Gastrocnemius medialis (tissue), 4 donors: ENCODE measurements at regions not wholly inside any gene's neighbourhood (a gene's known extent, or its start where the extent isn't known, plus 50 kb on each side); places are given as distances from the start of the nearest gene placed in this dataset.

Experiments used
- ATAC-seq, 2 donors: fragments of 150-250 bp; one replicate each; pipeline ENCODE4 v1.9.1; 2016
- DNase-seq, 2 donors: peaks; one replicate each; pipeline ENCODE4 v3.0.0-alpha.2; 2019
- H3K27ac ChIP-seq, 4 donors: fragments of 200-600 bp; sonication (generic); 1 replicate in 1 of 4; 2 replicates in 3 of 4; pipeline ENCODE4 v1.5.1; 2016 to 2018; ENCODE audit warnings: mild to moderate bottlenecking in 2 of 4, moderate library complexity in 1 of 4
- H3K27me3 ChIP-seq, 3 donors: fragments of 200-600 bp; sonication (generic) in 2 of 3; 1 replicate in 1 of 3; 2 replicates in 2 of 3; pipeline versions ENCODE4 v1.5.1 to v1.6.0; 2016 to 2019; ENCODE audit warnings: mild to moderate bottlenecking in 1 of 3, moderate library complexity in 1 of 3
- H3K36me3 ChIP-seq, 2 donors: fragments of 200-600 bp; sonication (generic) in 1 of 2; one replicate each; pipeline ENCODE4 v1.5.1; 2017 to 2018
- H3K4me1 ChIP-seq, 2 donors: fragments of 200-600 bp; sonication (generic) in 1 of 2; one replicate each; pipeline ENCODE4 v1.5.1; 2016 to 2017; ENCODE audit warnings: mild to moderate bottlenecking in 2 of 2
- H3K4me3 ChIP-seq, 4 donors: fragments of 200-600 bp; sonication (generic) in 3 of 4; 1 replicate in 1 of 4; 2 replicates in 3 of 4; pipeline ENCODE4 v1.5.1; 2016 to 2019; ENCODE audit warnings: mild to moderate bottlenecking in 2 of 4
- H3K9me3 ChIP-seq, 3 donors: fragments of 200-600 bp; sonication (generic) in 2 of 3; 1 replicate in 1 of 3; 2 replicates in 2 of 3; pipeline ENCODE4 v1.5.1; 2016 to 2019
- POLR2A ChIP-seq, 2 donors: fragments of 450-650 bp; IDR thresholded peaks; one replicate each; pipeline ENCODE4 v1.6.1; 2017; ENCODE audit warnings: antibody characterized with exemption in 2 of 2, mild to moderate bottlenecking in 2 of 2, moderate library complexity in 2 of 2
- in situ Hi-C, 4 donors: fragments of 200-750 bp; cut with MboI; loops; one replicate each; pipeline versions ENCODE4 v1.15.0 to v1.8.0; 2017; ENCODE audit warnings: low sequenced_read_pairs in 4 of 4
- intact Hi-C: fragments of 100-400 bp; cut with DNase I; formaldehyde crosslinking; loops from one replicate; pipeline ENCODE4 v1.15.1; 2023; ENCODE audit warnings: low total_unique reads
- TF ChIP-seq, protein P1 (sequence below), 5 experiments: fragments of 450-650 bp in 3 of 5; fragments of 200-600 bp in 2 of 5; sonication (generic) in 2 of 5; IDR thresholded peaks in 4 of 5; conservative IDR thresholded peaks in 1 of 5; 1 replicate in 4 of 5; 2 replicates in 1 of 5; pipeline ENCODE4 v1.5.1; 2016 to 2019; ENCODE audit warnings: antibody characterized with exemption in 5 of 5, mild to moderate bottlenecking in 3 of 5, moderate library complexity in 3 of 5

DNA sequence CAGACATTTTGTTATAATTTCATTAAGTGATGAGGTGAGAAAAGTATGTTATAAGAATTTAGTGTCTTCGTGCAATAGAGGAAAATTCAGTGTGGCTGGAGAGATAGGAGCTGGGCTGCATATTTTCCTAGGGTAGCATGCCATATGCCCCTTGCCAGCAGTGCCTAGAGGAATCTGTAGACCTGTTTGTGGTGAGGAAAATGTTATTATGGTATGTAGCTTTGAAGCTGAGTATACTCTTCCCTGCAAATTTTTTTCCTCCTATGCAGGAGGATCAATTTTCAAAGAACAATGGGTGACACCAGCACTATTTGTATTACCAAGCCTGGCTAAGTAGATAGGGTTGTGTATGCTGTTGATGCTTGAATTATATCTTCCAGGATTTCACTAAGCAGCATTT, 200.6 kb downstream of the EDEM1 start:
- no peak overlapping the region for H3K27ac ChIP-seq
- H3K4me3 ChIP-seq, result no peak overlapping the region
- no peaks in the 10 kb centered on the region for H3K9me3 ChIP-seq
- in situ Hi-C loops, result no loop called here
- no peaks in the 10 kb centered on the region for H3K27me3 ChIP-seq
- no peak for TF ChIP-seq POLR2A (IDR thresholded peaks at IDR 0.05)
- TF ChIP-seq, protein P1, sequence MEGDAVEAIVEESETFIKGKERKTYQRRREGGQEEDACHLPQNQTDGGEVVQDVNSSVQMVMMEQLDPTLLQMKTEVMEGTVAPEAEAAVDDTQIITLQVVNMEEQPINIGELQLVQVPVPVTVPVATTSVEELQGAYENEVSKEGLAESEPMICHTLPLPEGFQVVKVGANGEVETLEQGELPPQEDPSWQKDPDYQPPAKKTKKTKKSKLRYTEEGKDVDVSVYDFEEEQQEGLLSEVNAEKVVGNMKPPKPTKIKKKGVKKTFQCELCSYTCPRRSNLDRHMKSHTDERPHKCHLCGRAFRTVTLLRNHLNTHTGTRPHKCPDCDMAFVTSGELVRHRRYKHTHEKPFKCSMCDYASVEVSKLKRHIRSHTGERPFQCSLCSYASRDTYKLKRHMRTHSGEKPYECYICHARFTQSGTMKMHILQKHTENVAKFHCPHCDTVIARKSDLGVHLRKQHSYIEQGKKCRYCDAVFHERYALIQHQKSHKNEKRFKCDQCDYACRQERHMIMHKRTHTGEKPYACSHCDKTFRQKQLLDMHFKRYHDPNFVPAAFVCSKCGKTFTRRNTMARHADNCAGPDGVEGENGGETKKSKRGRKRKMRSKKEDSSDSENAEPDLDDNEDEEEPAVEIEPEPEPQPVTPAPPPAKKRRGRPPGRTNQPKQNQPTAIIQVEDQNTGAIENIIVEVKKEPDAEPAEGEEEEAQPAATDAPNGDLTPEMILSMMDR (IDR thresholded peaks at IDR 0.05 in 4 of 5, conservative IDR thresholded peaks at IDR 0.05 in 1 of 5), result no peak
- no peak for ATAC-seq
- H3K4me1 ChIP-seq, result no peaks in the 10 kb centered on the region
- no peak for DNase-seq
- H3K36me3 ChIP-seq, result no peaks in the 10 kb centered on the region
- intact Hi-C loops, result no loop called here

DNA sequence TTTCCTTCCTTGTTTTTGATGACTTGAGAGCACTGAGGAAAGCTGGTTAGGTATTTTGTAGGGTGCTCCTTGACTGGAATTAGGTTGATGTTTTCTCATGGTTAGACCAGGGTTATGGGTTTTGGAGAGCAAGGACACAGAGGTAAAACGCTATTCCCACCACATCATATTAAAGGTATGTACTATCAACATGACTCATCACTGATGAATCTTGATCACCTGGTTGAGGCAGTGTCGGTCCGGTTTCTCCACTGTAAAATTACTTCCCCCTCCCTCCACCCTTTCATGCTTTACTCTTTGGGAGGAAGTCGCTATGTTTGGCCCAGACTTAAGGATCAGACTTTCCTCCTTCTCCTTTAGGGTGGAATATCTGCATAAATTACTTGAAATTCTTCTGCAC, 201.6 kb downstream of the EDEM1 start:
- no peak overlapping the region for H3K4me3 ChIP-seq
- H3K27me3 ChIP-seq, result no peaks in the 10 kb centered on the region
- TF ChIP-seq, protein P1 (IDR thresholded peaks at IDR 0.05 in 4 of 5, conservative IDR thresholded peaks at IDR 0.05 in 1 of 5), result no peak
- TF ChIP-seq POLR2A (IDR thresholded peaks at IDR 0.05), result no peak
- in situ Hi-C loops, result no loop called here
- intact Hi-C loops, result no loop called here
- DNase-seq (no peak), ATAC-seq (no peak)
- H3K9me3 ChIP-seq, result no peaks in the 10 kb centered on the region
- H3K27ac ChIP-seq, result no peak overlapping the region
- no peaks in the 10 kb centered on the region for H3K4me1 ChIP-seq
- no peaks in the 10 kb centered on the region for H3K36me3 ChIP-seq

DNA sequence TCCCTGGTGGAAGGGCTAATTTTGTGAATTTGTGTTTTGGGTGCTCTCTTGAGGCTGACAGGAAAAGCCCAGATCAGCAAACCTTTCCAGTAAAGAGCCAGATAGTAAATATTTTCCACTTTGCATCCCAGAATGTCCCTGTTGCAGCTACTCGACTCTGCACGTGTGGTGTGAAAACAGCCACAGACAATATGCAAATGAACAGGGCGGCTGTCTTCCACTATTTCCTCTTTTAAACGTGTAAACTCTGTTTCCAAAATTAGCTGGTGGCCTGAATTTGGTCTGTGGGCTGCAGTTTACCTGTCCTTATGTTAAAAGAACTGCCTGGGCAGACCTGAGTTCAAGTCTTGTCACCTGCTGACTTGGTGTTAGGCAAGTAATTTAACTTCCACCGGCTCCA, 202.7 kb downstream of the EDEM1 start:
- H3K36me3 ChIP-seq, result no peaks in the 10 kb centered on the region
- no peak for ATAC-seq
- no peaks in the 10 kb centered on the region for H3K27me3 ChIP-seq
- in situ Hi-C loops, result no loop called here
- no peak for TF ChIP-seq POLR2A (IDR thresholded peaks at IDR 0.05)
- TF ChIP-seq, protein P1 (IDR thresholded peaks at IDR 0.05 in 4 of 5, conservative IDR thresholded peaks at IDR 0.05 in 1 of 5), result no peak
- no peaks in the 10 kb centered on the region for H3K9me3 ChIP-seq
- DNase-seq, result no peak
- intact Hi-C loops, result no loop called here
- no peak overlapping the region for H3K27ac ChIP-seq
- H3K4me1 ChIP-seq, result no peaks in the 10 kb centered on the region
- H3K4me3 ChIP-seq, result no peak overlapping the region

DNA sequence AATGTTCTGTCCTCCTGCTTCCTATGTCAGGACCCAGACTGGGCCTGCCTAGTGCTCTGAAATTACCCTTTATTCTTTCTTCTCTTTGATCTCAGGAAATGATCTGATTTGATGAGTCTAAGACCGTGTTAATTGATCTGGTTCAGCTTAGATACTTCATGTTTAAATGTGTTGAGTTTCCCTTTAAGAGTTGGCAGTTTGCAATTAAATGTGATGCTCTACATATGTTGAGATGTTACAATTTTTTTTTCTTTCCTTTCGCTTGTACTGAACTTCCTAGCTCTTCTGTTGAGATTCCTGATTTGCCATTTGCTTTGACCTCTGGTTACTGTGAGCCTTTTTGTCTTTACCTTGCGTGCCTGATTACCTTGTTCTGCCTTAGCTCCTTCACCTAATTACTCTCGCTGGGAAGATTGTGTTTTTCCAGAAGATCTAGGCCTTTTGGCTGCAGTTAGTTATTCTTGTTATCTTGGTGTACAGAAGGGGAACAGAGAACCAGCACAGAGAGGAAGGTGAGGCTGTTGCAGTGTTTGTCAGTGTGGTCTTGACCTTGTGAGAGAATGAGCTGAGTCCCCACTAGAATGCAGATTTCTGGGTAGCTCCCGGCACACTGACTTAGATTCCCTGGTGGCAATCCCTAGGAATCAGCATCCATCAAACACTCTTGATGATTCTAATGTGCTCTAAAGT, 203.6 kb downstream of the EDEM1 start:
- in situ Hi-C loops (no loop called here), intact Hi-C loops (no loop called here)
- no peaks in the 10 kb centered on the region for H3K4me1 ChIP-seq
- H3K36me3 ChIP-seq, result no peaks in the 10 kb centered on the region
- DNase-seq, result no peak
- no peaks in the 10 kb centered on the region for H3K27me3 ChIP-seq
- no peak for ATAC-seq
- H3K9me3 ChIP-seq, result no peaks in the 10 kb centered on the region
- no peak overlapping the region for H3K4me3 ChIP-seq
- TF ChIP-seq POLR2A (IDR thresholded peaks at IDR 0.05), result no peak
- TF ChIP-seq, protein P1 (IDR thresholded peaks at IDR 0.05 in 4 of 5, conservative IDR thresholded peaks at IDR 0.05 in 1 of 5), result no peak
- no peak overlapping the region for H3K27ac ChIP-seq

DNA sequence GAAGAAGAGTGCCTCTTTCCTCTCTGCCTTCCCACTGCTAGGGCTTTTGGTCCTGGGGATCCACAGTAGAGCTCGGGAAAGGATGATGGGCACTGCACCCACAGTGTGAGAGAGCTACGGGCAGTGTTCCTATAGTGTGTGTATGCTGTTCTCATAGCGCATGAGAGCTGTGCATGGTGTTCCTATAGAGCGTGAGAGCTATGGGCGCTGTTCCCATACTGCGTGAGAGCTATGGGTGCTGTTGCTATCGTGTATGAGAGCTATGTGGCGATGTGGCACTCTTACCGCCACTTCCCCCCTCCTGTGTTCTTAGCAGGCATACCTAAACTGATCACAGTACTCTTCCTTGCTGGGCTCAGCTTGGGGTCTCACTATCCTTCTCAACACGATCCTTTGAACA, 213.5 kb downstream of the EDEM1 start:
- no peak for TF ChIP-seq POLR2A (IDR thresholded peaks at IDR 0.05)
- intact Hi-C loops (no loop called here), in situ Hi-C loops (no loop called here)
- Histone ChIP-seq H3K36me3 (no peaks in the 10 kb centered on the region), H3K9me3 (no peaks in the 10 kb centered on the region), H3K27me3 (no peaks in the 10 kb centered on the region), H3K4me3 (no peak overlapping the region), H3K27ac (no peak overlapping the region), H3K4me1 (no peaks in the 10 kb centered on the region)
- DNase-seq (no peak), ATAC-seq (no peak)
